ENCODE measurements at regions not wholly inside any gene's neighbourhood (a gene's known extent, or its start where the extent isn't known, plus 50 kb on each side); places are given as distances from the start of the nearest gene placed in this dataset.
"Not testable (repeated sequence)": the region's sequence is repeated elsewhere in the genome, so short reads cannot be mapped to it uniquely, and the experiment has no call there.

GRCh38 chr7:67642542-67642941 lies 645.9 kb downstream of the TYW1 start:
- not testable (repeated sequence) for TF ChIP-seq EZH2 (optimal IDR thresholded peaks at IDR 0.05; ENCODE audit: low read depth, low read length); CTCF (IDR thresholded peaks at IDR 0.05; ENCODE audit: low read length); EZH2phosphoT487 (IDR thresholded peaks at IDR 0.05; ENCODE audit: low read length)
